Fibroblast of lung (primary cell): ENCODE measurements at regions not wholly inside any gene's neighbourhood (a gene's known extent, or its start where the extent isn't known, plus 50 kb on each side); places are given as distances from the start of the nearest gene placed in this dataset.

ENCODE experiments used
- EZH2 ChIP-seq: IDR thresholded peaks from 2 replicates; pipeline ENCODE4 v1.5.1; 2012; ENCODE audit warnings: low read length, control low read depth, mild to moderate bottlenecking; ENCODE audit errors: missing control alignments
- TF ChIP-seq, protein P1 (sequence below), 2 donors: IDR thresholded peaks in 1 of 2; conservative IDR thresholded peaks in 1 of 2; 1 replicate in 1 of 2; 2 replicates in 1 of 2; pipeline ENCODE4 v1.5.1; 2011 to 2012; ENCODE audit warnings: low read length in 2 of 2, control low read depth in 1 of 2, inconsistent platforms in 1 of 2, low read depth in 1 of 2, mild to moderate bottlenecking in 1 of 2

DNA sequence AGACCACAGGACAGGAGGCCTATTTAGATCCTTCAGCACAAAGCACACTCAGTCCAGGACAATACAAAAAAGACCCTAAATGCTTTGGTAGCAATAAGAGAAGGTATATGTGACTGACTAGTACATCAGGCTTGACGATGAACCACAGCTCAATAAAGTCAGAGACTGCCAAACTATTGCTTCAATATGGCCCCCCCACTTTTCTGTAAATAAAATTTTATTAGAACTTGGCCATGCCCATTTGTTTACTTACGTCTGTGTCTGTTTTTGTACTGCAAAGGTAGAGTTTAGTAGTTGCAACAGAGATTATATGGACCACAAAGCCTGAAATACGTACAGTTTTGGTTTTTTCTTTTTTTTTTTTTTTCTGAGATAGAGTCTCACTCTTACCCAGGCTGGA lies 136.7 kb downstream of the IRS2 start:
- TF ChIP-seq, protein P1, sequence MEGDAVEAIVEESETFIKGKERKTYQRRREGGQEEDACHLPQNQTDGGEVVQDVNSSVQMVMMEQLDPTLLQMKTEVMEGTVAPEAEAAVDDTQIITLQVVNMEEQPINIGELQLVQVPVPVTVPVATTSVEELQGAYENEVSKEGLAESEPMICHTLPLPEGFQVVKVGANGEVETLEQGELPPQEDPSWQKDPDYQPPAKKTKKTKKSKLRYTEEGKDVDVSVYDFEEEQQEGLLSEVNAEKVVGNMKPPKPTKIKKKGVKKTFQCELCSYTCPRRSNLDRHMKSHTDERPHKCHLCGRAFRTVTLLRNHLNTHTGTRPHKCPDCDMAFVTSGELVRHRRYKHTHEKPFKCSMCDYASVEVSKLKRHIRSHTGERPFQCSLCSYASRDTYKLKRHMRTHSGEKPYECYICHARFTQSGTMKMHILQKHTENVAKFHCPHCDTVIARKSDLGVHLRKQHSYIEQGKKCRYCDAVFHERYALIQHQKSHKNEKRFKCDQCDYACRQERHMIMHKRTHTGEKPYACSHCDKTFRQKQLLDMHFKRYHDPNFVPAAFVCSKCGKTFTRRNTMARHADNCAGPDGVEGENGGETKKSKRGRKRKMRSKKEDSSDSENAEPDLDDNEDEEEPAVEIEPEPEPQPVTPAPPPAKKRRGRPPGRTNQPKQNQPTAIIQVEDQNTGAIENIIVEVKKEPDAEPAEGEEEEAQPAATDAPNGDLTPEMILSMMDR (conservative IDR thresholded peaks at IDR 0.05 in 1 of 2, IDR thresholded peaks at IDR 0.05 in 1 of 2; ENCODE audit: low read depth in 1 of 2, low read length in 2 of 2): no peak
- TF ChIP-seq EZH2: no peak
